ENCODE measurements at regions not wholly inside any gene's neighbourhood (a gene's known extent, or its start where the extent isn't known, plus 50 kb on each side); places are given as distances from the start of the nearest gene placed in this dataset.

DNA sequence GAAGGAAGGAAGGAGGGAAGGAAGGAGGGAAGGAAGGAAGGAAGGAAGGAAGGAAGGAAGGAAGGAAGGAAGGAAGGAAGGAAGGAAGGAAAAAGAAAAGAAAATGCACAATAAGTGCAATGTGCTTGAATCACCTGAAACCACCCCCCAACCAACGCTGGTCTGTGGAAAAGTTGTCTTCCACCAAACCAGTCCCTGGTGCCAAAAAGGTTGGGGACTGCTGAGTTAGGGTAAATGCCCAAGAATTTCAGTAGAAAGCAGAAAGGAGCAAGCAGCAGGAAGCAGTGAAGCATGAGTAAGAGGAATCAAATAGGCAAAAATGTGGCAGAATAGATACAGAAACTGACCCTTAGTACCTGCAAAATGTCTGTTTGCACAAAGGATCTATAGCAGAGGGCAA is 137.2 kb downstream of the JCAD start:
- no peak overlapping the region for H2AFZ ChIP-seq (ENCODE audit: low read depth, low read length)
- H3K4me2 ChIP-seq (ENCODE audit: insufficient read depth, low read length) = no peak overlapping the region
- H3K9ac ChIP-seq (ENCODE audit: insufficient read depth in 1 of 2, low read depth in 2 of 2, low read length in 2 of 2) = no peak overlapping the region
- H3K79me2 ChIP-seq (ENCODE audit: control insufficient read depth, insufficient read depth, low read length) = no peaks in the 10 kb centered on the region
- no peak overlapping the region for H3K4me3 ChIP-seq
- TF ChIP-seq MXI1 (IDR thresholded peaks at IDR 0.05; ENCODE audit: low read depth, low read length) (no peak), TARDBP (IDR thresholded peaks at IDR 0.05) (no peak), PML (IDR thresholded peaks at IDR 0.05; ENCODE audit: low read length) (no peak), CBX3 (IDR thresholded peaks at IDR 0.05; ENCODE audit: borderline replicate concordance in 1 of 2, low read length in 2 of 2) (no peak), ELK3 (CRISPR knock-in tag; IDR thresholded peaks at IDR 0.05) (no peak), PTBP1 (IDR thresholded peaks at IDR 0.05; ENCODE audit: low read depth, low read length) (no peak), TEAD1 (CRISPR knock-in tag; IDR thresholded peaks at IDR 0.05) (no peak), TSHZ1 (CRISPR knock-in tag; IDR thresholded peaks at IDR 0.05) (no peak)
- TF ChIP-seq, protein P1, sequence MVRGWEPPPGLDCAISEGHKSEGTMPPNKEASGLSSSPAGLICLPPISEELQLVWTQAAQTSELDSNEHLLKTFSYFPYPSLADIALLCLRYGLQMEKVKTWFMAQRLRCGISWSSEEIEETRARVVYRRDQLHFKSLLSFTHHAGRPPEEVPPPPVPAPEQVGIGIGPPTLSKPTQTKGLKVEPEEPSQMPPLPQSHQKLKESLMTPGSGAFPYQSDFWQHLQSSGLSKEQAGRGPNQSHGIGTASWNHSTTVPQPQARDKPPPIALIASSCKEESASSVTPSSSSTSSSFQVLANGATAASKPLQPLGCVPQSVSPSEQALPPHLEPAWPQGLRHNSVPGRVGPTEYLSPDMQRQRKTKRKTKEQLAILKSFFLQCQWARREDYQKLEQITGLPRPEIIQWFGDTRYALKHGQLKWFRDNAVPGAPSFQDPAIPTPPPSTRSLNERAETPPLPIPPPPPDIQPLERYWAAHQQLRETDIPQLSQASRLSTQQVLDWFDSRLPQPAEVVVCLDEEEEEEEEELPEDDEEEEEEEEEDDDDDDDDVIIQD (CRISPR knock-in tag; IDR thresholded peaks at IDR 0.05) = no peak
- TF ChIP-seq, protein P2, sequence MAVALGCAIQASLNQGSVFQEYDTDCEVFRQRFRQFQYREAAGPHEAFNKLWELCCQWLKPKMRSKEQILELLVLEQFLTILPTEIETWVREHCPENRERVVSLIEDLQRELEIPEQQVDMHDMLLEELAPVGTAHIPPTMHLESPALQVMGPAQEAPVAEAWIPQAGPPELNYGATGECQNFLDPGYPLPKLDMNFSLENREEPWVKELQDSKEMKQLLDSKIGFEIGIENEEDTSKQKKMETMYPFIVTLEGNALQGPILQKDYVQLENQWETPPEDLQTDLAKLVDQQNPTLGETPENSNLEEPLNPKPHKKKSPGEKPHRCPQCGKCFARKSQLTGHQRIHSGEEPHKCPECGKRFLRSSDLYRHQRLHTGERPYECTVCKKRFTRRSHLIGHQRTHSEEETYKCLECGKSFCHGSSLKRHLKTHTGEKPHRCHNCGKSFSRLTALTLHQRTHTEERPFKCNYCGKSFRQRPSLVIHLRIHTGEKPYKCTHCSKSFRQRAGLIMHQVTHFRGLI (CRISPR knock-in tag; IDR thresholded peaks at IDR 0.05) = no peak
- DNase-seq (ENCODE audit: extremely low read depth in 1 of 4, low spot score in 3 of 4) (no peak), FAIRE-seq (no peak), ATAC-seq (no peak)
- no peaks in the 10 kb centered on the region for H3K9me3 ChIP-seq (replicated peaks; ENCODE audit: control insufficient read depth, insufficient read depth, low read depth, low read length)
- H3K27me3 ChIP-seq (ENCODE audit: control insufficient read depth in 2 of 2, insufficient read depth in 2 of 2, low read length in 2 of 2) = peaks cover 0 to 15% of the 10 kb centered on the region in 2 experiments; a peak in 4 of 5 replicates
- no peaks in the 10 kb centered on the region for H3K9me1 ChIP-seq (ENCODE audit: control insufficient read depth, insufficient read depth, low read length)
- CTCF ChIA-PET (ENCODE audit: low intra/inter-chr PET ratio) = no interaction called here
- BruUV-seq (replicated peaks) = no TSS peak
- intact Hi-C loops (cut with micrococcal nuclease) (no loop called here), in situ Hi-C loops (cut with MboI) (no loop called here)
- H4K20me1 ChIP-seq (replicated peaks; ENCODE audit: control insufficient read depth, insufficient read depth, low read length) = no peaks in the 10 kb centered on the region
- H3K27ac ChIP-seq (ENCODE audit: extremely low read depth, low read depth, low read length) = no peak overlapping the region
- WGBS (ENCODE audit: insufficient coverage, low coverage, missing lambda C conversion rate) = 0% methylated on average over 1 of the region's 1 CpG
- H3K36me3 ChIP-seq (ENCODE audit: control insufficient read depth, insufficient read depth, low read length) = no peaks in the 10 kb centered on the region
- H3K4me1 ChIP-seq (replicated peaks in 1 of 2; ENCODE audit: control insufficient read depth in 2 of 2, insufficient read depth in 2 of 2, low read length in 2 of 2) = no peaks in the 10 kb centered on the region
- POLR2A ChIA-PET = no interaction called here

Measured in K562 (cell line).